Central memory CD4-positive, alpha-beta T cell (primary cell): ENCODE measurements at regions not wholly inside any gene's neighbourhood (a gene's known extent, or its start where the extent isn't known, plus 50 kb on each side); places are given as distances from the start of the nearest gene placed in this dataset.

Experiments used
- DNase-seq: peaks from one replicate; pipeline ENCODE4 v3.0.0; 2022

- no peak for DNase-seq
Measured at GRCh38 chr2:239682518-239682917, 281.7 kb upstream of the HDAC4 start.

DNA sequence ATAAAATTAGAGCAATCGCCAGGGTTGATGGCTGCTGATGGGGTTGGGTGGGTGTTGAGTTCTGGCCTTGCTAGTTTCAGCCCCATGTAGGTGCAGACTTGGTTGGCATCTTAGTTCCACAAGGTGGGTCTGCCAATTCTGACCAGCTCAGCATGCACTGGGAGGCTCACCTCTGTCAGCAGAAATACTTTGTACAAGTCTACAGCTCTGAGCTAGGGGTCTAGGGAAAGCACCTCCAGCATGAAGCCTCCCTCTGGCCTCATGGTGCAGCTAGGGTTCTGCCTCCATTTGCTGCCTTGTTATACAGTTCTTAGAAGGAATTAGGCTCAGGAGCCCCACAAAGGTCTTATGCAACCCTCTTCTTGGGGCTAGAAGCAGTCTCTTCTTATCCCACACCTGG, 278.9 kb upstream of the HDAC4 start:
- DNase-seq = no peak

DNA sequence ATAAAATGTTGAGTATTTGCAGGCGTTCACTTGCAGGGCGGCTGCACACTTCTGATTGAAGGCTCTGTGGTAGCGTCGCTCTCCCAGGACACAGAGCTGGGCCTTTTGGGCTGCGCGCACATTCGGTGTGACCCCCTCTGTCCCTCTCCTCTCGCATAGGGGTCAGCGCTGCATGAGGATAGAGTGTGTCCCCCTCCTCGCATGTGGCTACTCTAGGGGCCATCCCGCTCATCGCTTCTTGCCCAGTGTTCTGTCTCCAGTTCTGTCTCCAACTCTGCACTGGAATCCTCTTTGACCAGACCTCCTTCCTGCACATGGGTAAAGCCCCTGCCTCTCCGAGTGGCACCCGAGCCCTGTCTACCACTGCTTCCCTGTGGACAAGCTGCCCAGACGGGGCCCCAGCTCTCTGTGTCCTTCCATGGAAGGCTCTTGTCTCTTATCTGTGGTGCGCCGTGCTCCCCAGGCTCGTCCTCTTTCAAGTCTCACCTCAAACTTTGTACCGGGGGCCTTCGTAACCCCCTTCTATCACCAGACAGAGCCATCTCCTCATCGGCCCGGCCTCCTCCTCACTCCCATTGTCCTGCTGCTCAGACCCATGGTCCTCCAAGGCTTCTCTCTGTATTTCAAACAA, 278.0 kb upstream of the HDAC4 start:
- DNase-seq = no peak

DNA sequence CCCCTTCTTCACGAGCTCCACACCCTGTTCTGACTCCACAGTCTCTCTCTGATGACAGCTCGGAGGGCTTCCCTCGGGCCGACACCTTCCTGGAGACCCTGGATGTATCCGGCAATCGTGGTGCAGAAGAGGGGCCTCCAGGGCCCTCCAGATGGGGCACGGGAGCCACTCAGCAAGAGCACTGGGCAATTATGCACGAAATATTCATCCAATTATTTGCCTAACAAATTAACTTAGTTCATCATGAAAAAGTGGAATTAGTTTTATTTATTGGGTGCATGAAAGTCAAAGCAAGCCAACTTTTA, 277.3 kb upstream of the HDAC4 start:
- DNase-seq = no peak

GRCh38 chr2:239677453-239678185, 276.8 kb upstream of the HDAC4 start:
- no peak for DNase-seq

GRCh38 chr2:239676716-239677452, 276.1 kb upstream of the HDAC4 start:
- DNase-seq = no peak

- DNase-seq = no peak
Measured at GRCh38 chr2:239675826-239676715, 275.3 kb upstream of the HDAC4 start.

DNA sequence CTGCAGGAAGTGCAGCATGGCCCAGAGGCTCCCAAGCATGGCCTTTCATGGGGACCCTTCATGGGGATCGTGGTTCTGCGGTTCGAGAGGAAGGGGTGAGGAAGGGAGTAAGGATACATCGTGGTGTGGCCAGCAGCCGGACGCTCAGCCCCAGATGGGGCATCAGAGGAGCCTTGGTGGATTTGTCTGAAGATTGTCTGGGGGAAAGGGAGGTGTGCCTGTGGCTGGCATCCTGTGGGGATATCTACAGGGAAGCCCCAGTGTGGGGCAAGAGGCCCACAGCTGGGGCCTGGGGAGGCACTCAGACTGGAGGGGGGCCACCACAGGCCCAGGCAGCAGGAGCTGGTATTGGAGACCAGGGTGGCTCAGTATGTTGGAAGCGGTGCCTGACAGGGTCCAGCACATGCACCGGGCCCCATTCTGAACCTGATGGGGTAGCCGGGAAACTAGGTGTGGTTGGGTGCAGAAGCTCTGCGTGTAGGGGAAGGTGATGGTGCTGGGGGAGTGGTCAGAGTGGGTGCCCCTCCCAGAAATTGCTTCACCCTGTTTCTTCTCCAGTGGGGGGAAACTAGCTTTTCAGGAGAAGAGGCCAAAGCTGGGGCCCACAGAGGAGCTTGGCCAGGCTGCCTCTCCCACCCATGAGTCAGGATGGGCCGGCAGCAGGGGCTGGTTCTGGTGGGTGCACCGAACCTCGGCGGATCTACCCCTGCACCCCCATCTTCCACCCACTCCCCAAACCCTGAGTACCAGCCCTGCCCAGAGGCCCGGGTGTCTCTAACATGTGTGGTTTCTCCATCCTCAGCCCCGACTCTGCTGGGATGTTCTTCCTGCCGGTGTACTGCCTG, 274.4 kb upstream of the HDAC4 start:
- no peak for DNase-seq

DNA sequence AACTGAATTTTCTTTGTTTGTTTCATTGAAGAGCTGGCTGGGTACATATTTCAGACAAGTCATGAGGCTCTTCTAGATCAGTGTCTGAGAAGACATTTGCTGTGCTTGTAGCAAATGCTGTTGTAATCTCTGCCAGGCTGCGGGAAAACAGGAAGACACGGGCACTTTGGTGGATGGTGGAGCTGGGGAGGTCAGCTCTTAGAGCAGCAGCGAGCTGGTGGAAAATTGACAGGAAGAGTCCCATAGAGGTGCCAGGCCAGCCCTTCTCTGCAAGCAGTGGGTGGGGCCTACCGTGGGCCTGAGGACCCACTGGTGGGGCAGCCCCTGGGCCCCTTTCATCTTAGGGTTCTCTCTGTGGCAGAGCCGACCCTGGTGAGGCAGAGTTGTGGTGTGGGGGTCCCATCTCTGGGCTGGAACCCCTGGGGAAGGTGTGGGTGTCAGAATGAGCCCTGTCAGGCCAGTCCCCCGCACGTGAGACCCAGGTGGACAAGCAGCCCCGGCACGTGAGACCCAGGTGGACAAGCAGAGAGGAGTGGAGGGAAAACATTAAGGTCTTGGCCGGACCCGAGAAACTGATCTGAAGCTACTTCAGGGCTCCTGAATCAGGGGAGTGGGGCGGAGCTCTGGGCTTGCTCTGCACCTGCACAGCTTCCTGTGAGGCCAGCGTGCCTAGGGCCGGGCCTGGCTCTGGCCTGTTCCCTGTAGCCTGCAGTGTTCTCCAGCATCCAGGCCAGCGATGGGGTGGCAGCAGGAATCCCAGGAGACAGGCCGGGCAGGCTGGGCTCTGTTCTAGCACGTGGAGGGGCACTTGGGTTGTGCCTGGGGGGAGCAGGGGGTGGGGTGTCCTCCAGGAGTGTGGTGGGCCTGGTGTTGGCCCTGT, 273.5 kb upstream of the HDAC4 start:
- no peak for DNase-seq

- no peak for DNase-seq
Measured at GRCh38 chr2:239673641-239674040, 272.8 kb upstream of the HDAC4 start.

DNA sequence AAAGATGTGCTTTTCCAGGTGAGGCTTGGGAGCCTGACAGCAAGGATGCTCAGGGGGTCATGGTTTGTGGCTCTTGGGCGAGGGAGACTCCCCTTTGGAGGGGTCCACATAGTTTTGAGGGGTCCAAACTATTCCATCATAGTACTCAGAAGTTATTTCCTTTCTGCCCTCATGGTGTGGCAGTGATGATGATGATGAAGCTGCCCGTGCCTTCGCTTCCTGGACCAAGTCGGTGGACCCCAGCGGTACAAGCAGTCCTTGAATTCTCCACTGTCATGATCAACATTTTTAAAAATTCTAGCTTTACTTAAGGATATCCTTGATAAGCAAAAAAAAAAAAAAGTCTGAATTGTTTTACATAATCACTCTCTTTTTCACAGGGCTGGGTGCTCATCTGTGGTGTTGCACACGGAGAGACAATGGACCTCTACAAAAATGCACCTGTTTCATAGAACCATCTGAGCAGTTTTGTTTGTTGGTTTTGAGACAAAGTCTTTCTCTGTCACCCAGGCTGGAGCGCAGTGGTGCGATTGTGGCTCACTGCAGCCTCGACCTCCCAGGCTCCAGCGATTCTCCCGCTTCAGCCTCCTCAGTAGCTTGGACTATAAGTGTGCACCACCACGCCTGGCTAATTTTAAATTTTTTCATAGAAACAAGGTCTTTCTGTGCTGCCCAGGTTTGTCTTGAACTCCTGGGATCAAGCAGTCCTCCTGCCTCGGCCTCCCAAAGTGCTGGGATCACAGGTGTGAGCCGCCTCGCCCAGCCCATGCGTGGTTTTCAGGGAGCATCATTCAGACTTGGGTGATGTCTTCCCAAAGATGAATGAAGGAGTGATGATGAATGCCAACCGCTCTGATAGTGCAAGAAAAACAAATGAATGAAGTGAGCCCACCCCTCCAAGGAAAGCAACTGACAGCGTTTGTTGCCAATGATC, 271.4 kb upstream of the HDAC4 start:
- no peak for DNase-seq

DNA sequence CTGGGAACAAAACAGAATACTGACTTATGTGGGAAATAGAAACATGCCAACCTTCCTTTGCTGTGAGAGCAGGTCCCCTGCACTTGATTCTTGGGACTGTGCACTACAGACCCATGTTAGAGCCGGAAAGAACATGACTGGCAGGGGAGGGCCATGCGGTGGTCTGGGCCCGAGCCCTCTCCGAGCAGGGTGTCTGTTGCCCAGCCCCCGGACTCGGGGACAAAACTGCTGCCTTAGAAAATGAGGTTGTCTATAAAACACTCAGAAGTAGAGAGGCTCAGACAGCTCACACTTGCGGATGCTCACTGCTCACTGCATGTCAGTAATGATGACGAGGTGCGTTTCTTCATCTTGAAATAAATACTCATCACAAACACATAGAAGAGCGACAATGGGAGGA, 270.7 kb upstream of the HDAC4 start:
- DNase-seq = no peak

- DNase-seq = no peak
Measured at GRCh38 chr2:239670463-239671120, 269.8 kb upstream of the HDAC4 start.

DNA sequence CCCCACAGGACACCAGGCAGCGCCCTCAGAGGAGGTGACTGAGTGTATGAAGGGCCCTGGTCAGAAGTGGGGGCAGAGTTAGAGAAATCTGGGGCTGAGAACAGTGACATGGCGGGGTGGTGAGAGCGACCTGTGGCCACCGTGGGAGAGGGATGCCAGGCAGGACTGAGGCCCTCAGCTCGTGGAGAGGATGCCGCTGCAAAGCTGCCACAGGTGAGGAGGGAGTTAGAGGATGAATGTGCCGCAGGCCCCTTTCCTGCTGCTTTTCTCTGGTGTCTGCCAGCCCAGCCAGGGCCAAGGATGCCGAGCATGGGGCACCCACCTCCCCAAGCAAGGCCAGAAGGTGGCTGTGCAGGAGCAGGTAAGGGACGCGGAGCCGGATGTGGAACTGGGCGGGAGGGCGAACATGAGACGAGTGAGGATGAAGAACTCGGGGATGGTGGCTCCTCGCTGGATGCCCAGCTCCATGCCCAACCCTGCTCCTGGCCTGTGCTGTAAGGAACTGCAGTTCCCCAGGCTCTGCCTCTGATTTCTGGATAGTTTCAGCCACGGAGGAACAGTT, 269.2 kb upstream of the HDAC4 start:
- DNase-seq = no peak

- DNase-seq = no peak
Measured at GRCh38 chr2:239669181-239669898, 268.5 kb upstream of the HDAC4 start.

GRCh38 chr2:239668651-239669050, 267.8 kb upstream of the HDAC4 start:
- DNase-seq = no peak

DNA sequence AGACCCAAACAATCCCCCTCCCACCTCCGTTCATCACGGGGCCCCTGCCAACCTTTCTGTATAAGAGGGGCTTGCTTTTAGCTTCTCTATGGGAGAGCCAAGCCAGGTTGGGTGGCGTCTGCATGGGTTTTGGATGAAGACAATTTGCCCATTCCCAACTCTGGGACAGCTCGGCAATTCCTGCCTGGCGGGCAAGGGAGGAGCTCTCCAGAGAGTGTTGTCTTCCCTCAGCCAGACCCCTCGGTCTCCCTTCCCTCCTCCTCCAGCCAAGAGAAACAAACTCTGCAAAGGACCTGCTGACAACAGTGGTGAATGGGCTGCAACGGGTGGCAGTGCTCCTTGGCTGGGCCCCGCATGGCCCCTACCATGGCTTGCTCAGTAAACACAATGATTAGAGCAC, 267.2 kb upstream of the HDAC4 start:
- DNase-seq = no peak

- DNase-seq = no peak
Measured at GRCh38 chr2:239667431-239667985, 266.7 kb upstream of the HDAC4 start.
